ENCODE measurements at regions not wholly inside any gene's neighbourhood (a gene's known extent, or its start where the extent isn't known, plus 50 kb on each side); places are given as distances from the start of the nearest gene placed in this dataset.

- TF ChIP-seq POLR2AphosphoS5 (IDR thresholded peaks at IDR 0.05; ENCODE audit: insufficient read depth, low read depth, low read length): no peak
- TF ChIP-seq JUN (IDR thresholded peaks at IDR 0.05; ENCODE audit: borderline replicate concordance, insufficient read depth, insufficient read length, low read depth): no peak
Measured at GRCh38 chr14:59120921-59121320, 67.5 kb upstream of the DAAM1 start.
